CD4-positive, alpha-beta T cell (primary cell): ENCODE measurements at regions not wholly inside any gene's neighbourhood (a gene's known extent, or its start where the extent isn't known, plus 50 kb on each side); places are given as distances from the start of the nearest gene placed in this dataset.

Experiments
- ATAC-seq: fragments of 200-7000 bp; cut with Tn5 transposase; one replicate; pipeline ENCODE4 v1.10.0; 2022; ENCODE audit warnings: mild to moderate bottlenecking; ENCODE audit not compliant: poor library complexity
- CTCF ChIA-PET: fragments of 350-600 bp; sonication (Branson Sonifier 250); formaldehyde crosslinking; loops from one replicate; lab custom pipeline; 2021; ENCODE audit warnings: antibody characterized with exemption, inconsistent platforms; lab: Charles Lee
- POLR2A ChIA-PET: fragments of 350-600 bp; sonication (Branson Sonifier 250); formaldehyde crosslinking; loops from one replicate; lab custom pipeline; 2021; ENCODE audit warnings: antibody characterized with exemption, inconsistent platforms; lab: Charles Lee
- DNase-seq, 14 experiments: peaks; one replicate each; pipeline ENCODE4 v3.0.0-alpha.2; 2013 to 2020; ENCODE audit warnings: mixed read lengths in 2 of 14
- H3K27ac ChIP-seq, 2 donors: one replicate each; pipeline versions ENCODE4 v1.5.1 to v1.7.0; 2013; ENCODE audit warnings: low read length in 2 of 2, low read depth in 1 of 2, mild to moderate bottlenecking in 1 of 2
- H3K27me3 ChIP-seq, 2 experiments: 1 replicate in 1 of 2; 2 replicates in 1 of 2; pipeline versions ENCODE4 v1.6.1 to v1.7.0; 2013; ENCODE audit warnings: low read length in 2 of 2, control low read depth in 1 of 2, mild to moderate bottlenecking in 1 of 2, moderate library complexity in 1 of 2; ENCODE audit not compliant: insufficient read depth in 2 of 2, control insufficient read depth in 1 of 2
- H3K36me3 ChIP-seq: one replicate; pipeline ENCODE4 v1.6.1; 2013; ENCODE audit warnings: low read length, control low read depth; ENCODE audit not compliant: insufficient read depth
- H3K4me1 ChIP-seq: one replicate; pipeline ENCODE4 v1.6.1; 2013; ENCODE audit warnings: low read length, control low read depth; ENCODE audit not compliant: insufficient read depth
- H3K4me3 ChIP-seq: one replicate; pipeline ENCODE4 v1.5.1; 2013; ENCODE audit warnings: mild to moderate bottlenecking, low read length, moderate library complexity
- H3K9me3 ChIP-seq, 2 experiments: 1 replicate in 1 of 2; 2 replicates in 1 of 2; pipeline versions ENCODE4 v1.6.1 to v1.7.0; 2013; ENCODE audit warnings: low read length in 2 of 2, mild to moderate bottlenecking in 2 of 2, control low read depth in 1 of 2, moderate library complexity in 1 of 2; ENCODE audit not compliant: control insufficient read depth in 1 of 2, insufficient read depth in 1 of 2
- H3K27ac Mint-ChIP-seq: one replicate; pipeline ENCODE4 v1.8.0; 2020; ENCODE audit warnings: mixed read lengths
- H3K27me3 Mint-ChIP-seq: one replicate; pipeline ENCODE4 v1.8.0; 2021; ENCODE audit warnings: mixed read lengths
- H3K36me3 Mint-ChIP-seq: one replicate; pipeline ENCODE4 v1.8.0; 2021; ENCODE audit warnings: low read depth, mixed read lengths
- H3K4me1 Mint-ChIP-seq: one replicate; pipeline ENCODE4 v1.8.0; 2021; ENCODE audit warnings: low read depth, mixed read lengths
- H3K4me3 Mint-ChIP-seq: one replicate; pipeline ENCODE4 v1.8.0; 2020; ENCODE audit warnings: mild to moderate bottlenecking, mixed read lengths
- H3K9me3 Mint-ChIP-seq: one replicate; pipeline ENCODE4 v1.8.0; 2020; ENCODE audit warnings: mixed read lengths
- CTCF ChIP-seq: fragments of 200-600 bp; IDR thresholded peaks from one replicate; pipeline ENCODE4 v1.8.0; 2022; ENCODE audit warnings: antibody characterized with exemption, mild to moderate bottlenecking
- intact Hi-C, 2 experiments: fragments of 100-400 bp; cut with DNase I in 1 of 2; cut with micrococcal nuclease in 1 of 2; formaldehyde crosslinking; loops; one replicate each; pipeline versions ENCODE4 v1.15.1 to v1.9.0; 2023 to 2025; cut with DNase I, micrococcal nuclease

DNA sequence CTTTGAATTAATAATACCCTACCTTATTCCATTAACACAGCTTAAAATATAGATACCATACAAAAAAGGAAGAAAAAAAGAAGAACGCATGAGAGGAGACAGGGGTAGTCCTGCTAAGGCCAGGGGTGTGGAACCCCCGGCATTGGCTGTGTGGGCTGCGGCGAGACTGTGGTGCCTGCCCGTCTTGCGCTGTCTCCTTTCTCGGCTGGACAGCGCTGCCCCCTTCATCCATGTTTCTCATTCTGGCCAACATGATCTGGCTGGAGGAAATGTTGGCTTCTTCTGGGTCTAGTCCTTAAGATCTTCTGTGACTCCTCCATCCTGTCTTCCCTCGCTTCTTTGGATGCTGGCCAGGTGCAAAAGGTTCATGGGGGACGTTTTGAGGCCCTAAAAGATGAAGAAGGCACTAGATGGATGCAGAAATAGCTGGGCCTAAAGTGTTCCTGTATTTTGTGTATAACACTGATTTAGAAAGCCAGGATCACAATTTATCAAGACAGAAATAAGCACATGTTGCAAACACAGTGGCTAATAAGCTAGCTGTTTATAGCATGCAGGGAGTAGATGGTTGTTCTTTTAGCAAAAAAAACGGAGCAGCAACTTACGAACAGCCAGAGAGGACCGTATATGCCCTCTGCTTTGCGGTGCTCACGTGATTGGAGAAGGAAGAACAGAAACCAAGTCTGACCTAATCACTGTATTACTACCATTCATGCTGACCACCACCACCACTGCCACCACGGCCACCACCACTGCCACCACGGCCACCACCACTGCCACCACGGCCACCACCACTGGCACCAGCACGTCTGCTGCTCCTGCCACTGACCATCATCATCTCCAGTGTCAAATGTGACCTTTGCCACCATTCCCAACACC is 71.7 kb upstream of the ASB18 start:
- Histone ChIP-seq H3K27ac (no peak overlapping the region), H3K36me3 (no peaks in the 10 kb centered on the region), H3K4me1 (no peaks in the 10 kb centered on the region), H3K27me3 (no peaks in the 10 kb centered on the region), H3K4me3 (no peak overlapping the region), H3K9me3 (peaks cover 0 to 4% of the 10 kb centered on the region in 2 experiments)
- Mint-ChIP-seq H3K27ac (no peak overlapping the region), H3K4me1 (no peaks in the 10 kb centered on the region), H3K4me3 (no peak overlapping the region), H3K9me3 (no peaks in the 10 kb centered on the region), H3K27me3 (peaks cover 7% of the 10 kb centered on the region), H3K36me3 (no peaks in the 10 kb centered on the region)
- no peak for TF ChIP-seq CTCF
- intact Hi-C loops, result no loop called here
- DNase-seq (no peak), ATAC-seq (no peak)
- POLR2A ChIA-PET, result no interaction called here
- CTCF ChIA-PET, result no interaction called here

DNA sequence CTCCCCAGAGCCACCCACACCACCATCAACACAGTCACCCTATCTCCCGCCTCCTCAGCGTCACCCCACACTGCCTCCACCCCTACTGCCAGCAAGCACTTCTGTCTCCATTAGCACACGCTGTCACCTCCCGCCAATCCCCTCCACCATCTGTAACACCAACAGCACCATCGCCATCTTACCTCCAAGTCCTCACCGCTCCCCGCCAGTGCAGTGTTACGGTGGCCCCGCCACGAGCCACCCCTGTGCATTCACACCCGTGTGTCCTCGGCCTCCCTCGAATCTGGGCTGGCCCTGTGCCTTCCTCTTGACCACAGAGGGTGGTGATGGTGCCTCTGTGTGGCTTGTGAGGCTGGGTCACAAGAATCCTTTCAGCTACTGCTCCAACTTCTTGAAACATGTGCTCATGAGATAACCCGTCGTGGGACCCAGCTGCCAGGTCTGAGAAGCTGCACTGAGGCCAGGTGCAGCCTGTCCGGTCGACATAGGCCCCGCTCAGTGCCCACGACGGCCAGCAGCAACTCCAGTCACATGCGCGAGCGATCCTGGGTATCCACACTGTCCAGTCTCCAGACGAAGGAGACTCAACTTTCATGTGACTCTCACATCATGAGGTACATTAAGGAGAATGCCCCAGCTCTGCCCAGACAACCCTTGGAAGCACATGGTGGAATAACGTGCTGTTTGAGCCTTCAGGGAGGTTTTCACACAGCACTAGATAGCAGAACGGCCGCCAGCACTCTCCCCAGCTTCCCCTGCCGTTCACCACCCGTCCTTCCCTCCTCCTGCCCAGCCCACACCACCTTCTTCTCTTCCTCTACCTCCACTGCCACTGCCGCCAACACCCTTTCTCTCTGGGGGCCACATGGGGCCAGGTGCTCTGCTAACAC is 72.6 kb upstream of the ASB18 start:
- no peak overlapping the region for H3K27ac Mint-ChIP-seq

More for the DNA sequence above, 72.6 kb upstream of the ASB18 start:
- H3K36me3 ChIP-seq, result no peaks in the 10 kb centered on the region
- POLR2A ChIA-PET, result no interaction called here
- H3K9me3 ChIP-seq, result peaks cover 0 to 4% of the 10 kb centered on the region in 2 experiments
- Mint-ChIP-seq H3K4me3 (no peak overlapping the region), H3K4me1 (no peaks in the 10 kb centered on the region), H3K27me3 (peaks cover 6% of the 10 kb centered on the region), H3K36me3 (no peaks in the 10 kb centered on the region), H3K9me3 (no peaks in the 10 kb centered on the region)
- H3K27ac ChIP-seq, result no peak overlapping the region
- CTCF ChIA-PET, result no interaction called here
- ATAC-seq (no peak), DNase-seq (no peak)
- H3K27me3 ChIP-seq, result no peaks in the 10 kb centered on the region
- no peaks in the 10 kb centered on the region for H3K4me1 ChIP-seq
- no peak overlapping the region for H3K4me3 ChIP-seq
- TF ChIP-seq CTCF, result no peak
- intact Hi-C loops, result no loop called here
